NCI-H2196 (cell line): ENCODE measurements at regions not wholly inside any gene's neighbourhood (a gene's known extent, or its start where the extent isn't known, plus 50 kb on each side); places are given as distances from the start of the nearest gene placed in this dataset.
A peak's percentile ranks its signal among the peaks of the same experiment; 100 is the strongest.
"Not testable (repeated sequence)": the region's sequence is repeated elsewhere in the genome, so short reads cannot be mapped to it uniquely, and the experiment has no call there.

Source experiments
- DNase-seq: peaks from one replicate; lab custom pipeline; 2025; ENCODE audit not compliant: unreplicated experiment; lab: John Stamatoyannopoulos, UW

DNA sequence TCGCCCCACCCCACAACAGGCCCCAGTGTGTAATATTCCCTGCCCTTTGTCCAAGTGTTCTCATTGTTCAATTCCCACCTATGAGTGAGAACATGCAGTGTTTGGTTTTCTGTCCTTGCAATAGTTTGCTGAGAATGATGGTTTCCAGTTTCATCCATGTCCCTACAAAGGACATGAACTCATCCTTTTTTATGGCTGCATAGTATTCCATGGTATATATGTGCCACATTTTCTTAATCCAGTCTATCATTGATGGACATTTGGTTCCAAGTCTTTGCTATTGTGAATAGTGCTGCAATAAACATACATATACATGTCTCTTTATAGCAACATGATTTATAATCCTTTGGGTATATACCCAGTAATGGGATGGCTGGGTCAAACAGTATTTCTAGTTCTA is 132.7 kb downstream of the SNX10 start:
- not testable (repeated sequence) for DNase-seq

DNA sequence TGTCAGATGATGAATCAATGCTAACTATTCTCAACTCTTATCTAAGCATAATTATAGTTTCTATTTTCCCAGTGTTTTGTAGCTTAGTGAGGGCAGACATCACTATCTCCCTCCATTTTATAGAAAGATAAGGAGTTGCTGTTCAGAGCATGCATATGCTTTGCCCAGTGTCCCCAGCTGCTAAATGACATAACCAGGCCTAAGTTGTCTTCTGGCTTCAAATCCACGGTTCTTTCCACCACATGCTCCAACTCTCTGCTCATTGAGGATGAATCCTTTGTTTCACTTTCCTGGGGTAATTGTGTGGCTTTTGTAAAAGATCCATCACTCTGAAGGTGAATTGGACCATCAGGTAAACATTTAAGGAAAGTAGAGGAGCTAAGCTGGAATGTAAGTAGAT is 134.0 kb downstream of the SNX10 start:
- DNase-seq, result no peak

GRCh38 chr7:26426096-26426495 is 134.4 kb downstream of the SNX10 start:
- DNase-seq, result no peak

DNA sequence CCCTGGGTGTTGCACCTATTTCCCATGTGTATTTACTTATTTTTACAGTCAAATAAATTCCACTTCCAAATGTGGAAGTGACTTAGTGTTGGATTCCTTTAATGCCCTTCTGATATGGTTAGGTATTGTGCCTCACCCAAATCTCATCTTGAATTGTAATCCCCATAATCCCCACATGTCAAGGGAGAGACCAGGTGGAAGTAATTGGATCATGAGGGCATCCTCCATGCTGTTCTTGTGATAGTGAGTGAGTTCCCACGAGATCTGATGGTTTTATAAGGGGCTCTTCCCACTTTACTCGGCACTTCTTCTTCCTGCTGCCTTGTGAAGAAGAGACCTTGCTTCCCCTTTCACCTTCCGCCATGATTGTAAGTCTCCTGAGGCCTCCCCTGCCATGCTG is 136.9 kb downstream of the SNX10 start:
- DNase-seq, result no peak

- no peak for DNase-seq
Observed at GRCh38 chr7:26429168-26429567, 137.5 kb downstream of the SNX10 start.

DNA sequence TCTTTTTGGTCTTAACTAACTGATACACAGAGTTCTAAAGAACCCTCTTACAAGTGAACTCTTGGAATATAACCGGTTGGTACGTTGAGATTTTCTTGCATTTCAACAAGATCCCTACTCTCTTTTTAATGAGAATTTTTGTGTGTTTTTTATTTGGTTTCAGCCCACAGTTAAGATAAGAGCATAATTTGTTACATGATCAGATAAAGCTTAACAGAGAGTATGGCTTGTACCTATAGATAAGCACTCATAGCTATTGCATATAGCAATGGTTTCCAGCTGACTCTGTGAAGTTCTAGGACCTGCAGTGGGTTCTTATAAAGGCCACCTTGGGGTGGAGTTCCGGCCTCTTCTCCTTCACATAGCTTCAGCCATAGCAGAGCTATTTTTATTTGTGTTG is 143.3 kb downstream of the SNX10 start:
- no peak for DNase-seq

GRCh38 chr7:26437003-26437532 is 145.4 kb downstream of the SNX10 start:
- no peak for DNase-seq

- DNase-seq, result no peak
Observed at GRCh38 chr7:26438078-26438477, 146.4 kb downstream of the SNX10 start.

DNA sequence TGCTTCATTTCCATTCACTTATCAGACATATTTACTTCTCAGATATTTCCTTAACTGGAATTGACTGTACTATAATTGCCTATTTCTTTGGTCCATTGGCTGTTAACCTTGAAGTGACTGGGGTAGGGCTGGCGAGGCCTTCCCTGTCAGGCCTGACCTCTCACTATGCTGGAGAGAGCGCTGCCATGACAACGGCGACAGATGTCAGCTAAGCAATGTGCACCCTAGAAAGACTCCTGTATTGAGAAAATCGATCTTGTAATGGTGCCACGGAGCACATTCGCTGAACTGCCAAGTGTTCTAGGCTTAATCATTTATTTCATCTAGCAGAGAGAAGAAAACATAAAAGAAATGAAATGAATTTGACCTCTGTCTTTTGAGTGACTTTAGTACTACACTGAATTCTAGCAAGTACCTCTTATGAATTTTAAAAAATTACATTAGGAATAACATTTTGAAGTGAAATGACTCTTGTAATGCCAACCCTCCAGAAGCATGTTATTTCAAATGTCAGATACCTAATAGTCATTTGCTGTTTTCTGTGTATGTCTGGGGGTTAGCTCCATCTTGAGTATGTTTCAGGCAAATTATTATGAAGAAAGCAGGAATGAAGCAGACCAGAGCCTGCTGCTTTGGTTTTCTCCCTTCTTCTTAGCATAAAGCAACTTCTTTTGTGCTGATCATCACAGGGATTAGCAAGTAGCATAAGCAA is 148.0 kb downstream of the SNX10 start:
- no peak for DNase-seq

DNA sequence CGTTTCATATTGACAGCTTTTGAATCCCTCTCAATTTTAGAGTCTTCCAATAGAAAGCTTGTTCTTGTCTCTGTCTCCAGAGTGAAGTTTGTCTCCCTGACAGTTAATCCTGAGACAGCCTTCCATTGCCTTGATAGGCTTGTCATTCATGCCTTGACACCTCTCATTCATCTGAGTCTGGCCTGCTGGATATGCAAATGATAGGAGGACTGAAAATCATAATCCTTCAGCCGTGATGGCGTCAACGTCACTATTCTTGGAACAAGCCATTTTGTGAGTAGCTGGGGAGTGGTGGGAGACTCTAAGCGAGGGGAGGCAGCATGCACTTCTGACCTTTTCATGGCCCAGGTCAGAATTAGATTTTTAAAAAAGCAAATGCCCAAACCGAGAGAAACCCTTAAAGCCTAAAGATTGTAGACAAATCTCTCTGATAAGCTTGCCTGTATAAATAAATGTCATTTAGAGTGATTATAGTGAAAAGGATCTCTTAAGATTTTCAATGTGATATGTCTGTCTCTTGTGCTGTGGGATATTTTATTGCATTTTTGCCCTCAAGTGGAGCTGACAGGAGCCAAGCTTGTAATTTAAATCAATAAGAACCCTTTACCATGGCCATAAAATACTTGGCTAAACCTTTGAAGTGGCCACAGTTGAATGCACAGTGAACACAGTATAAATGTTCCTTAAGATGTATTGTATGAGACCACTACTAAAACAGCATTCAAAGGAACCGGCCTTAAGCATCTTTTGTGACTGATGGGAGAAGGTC is 148.8 kb downstream of the SNX10 start:
- DNase-seq, result peak; percentile 76

GRCh38 chr7:26441002-26441521 is 149.4 kb downstream of the SNX10 start:
- peak; percentile 76 for DNase-seq

- no peak for DNase-seq
Observed at GRCh38 chr7:26441611-26442277, 150.1 kb downstream of the SNX10 start.

GRCh38 chr7:26443006-26443405 is 151.3 kb downstream of the SNX10 start:
- no peak for DNase-seq

DNA sequence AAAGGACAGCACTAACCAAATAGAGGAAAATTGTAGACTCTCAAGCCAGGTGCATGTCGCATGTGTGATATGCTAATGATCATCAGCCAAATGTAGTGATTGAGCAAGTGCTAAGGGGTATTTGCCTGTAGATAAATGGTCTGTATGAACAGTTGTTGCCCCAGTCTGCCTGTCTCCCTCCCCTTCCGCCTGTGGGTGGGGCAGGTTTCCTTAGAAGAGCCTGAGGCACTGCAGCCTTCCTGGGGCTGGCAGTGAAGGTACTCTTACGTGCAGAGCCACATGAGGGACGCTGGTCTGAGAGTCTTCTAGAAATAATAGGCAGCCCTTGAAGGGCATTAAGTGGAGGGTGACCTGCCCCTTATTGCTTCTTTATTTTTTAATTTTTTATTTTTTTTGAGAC is 152.1 kb downstream of the SNX10 start:
- DNase-seq, result no peak

GRCh38 chr7:26444555-26444954 is 152.9 kb downstream of the SNX10 start:
- DNase-seq, result no peak

DNA sequence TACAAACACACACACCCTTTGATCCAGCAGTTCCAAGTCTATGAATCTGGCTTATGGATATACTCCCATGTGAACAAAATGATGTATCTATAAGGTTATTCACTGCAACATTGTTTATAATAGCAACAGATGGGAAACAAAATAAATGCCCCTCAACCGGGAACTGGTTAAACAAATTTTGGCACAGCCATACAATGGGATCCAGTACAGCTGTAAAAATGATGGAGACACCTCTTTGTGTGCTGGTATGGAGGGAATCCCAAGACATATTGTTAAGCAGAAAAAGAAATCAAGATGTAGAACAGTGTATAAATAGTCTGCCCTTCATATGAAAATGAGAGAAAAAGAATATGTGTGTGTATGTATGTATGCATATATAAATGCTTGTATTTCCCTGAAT is 155.5 kb downstream of the SNX10 start:
- DNase-seq, result no peak

GRCh38 chr7:26449175-26450165 is 157.8 kb downstream of the SNX10 start:
- DNase-seq, result no peak

DNA sequence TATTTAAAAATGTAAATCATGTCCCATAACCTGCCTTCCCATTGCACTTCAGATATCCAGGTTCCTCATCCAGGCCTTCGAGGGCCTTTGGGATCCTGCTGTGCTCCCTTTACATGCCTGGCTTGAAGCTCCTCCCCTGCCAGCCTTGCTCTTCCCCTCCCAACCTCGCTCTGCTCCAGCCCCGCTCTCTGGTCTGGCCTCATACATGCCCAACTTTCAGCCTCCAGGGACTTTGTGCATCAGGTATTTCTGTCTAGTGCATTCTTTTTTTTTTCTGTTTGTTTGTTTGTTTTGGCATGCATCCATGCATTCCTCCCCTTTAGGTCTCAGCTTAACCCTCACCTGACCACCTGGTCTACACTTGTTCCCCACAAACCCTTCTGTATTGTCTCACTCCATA is 160.3 kb downstream of the SNX10 start:
- peak; percentile 36 for DNase-seq

DNA sequence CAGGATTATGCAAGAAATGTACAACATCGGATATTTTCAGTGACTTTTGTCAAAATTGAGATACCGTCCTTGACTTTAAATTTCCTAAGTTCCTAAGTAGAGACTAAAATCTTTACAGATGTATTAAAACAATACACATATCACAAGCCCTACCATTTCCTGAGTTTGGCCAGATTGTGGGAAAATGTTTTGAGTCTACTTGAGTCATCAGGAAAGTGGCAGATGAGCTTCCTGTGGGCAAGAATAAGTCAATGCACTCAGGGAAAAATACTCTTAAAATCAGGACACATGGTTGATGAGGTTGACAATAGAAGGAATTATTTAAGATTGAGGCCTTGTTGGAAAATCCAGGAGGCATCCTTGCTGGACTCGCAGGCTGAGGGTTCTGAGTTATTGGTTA is 162.5 kb downstream of the SNX10 start:
- DNase-seq, result no peak

DNA sequence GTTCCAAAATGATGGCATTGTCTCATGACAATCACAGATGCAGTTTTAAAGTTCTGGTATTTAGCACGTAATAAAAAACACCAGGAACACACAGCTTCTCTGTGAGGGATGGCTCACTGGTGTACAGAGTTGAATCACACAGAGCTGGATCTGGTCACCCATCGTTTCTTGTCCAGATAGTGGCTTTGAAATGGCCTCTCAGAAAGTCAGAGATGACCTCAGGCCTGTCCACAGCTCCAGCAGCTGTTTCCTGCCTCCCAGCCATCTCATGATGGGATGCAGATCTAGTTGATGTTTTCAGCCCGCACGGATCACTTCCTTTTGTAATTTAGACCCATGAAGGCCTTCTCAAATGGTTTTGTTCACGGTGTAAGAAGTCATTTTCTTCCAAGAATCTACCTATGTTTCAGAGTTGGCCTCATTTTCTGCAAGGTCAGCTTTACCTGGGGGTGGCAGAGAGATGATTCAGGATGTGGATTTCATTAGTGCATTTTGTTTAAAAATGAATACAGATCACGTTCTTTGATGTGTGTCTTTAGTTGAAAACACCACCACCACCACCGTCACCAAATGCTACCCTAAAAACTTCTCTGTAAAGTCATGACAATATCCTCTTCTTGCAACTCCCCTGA is 166.2 kb downstream of the SNX10 start:
- no peak for DNase-seq
